ENCODE measurements at regions not wholly inside any gene's neighbourhood (a gene's known extent, or its start where the extent isn't known, plus 50 kb on each side); places are given as distances from the start of the nearest gene placed in this dataset.

DNA sequence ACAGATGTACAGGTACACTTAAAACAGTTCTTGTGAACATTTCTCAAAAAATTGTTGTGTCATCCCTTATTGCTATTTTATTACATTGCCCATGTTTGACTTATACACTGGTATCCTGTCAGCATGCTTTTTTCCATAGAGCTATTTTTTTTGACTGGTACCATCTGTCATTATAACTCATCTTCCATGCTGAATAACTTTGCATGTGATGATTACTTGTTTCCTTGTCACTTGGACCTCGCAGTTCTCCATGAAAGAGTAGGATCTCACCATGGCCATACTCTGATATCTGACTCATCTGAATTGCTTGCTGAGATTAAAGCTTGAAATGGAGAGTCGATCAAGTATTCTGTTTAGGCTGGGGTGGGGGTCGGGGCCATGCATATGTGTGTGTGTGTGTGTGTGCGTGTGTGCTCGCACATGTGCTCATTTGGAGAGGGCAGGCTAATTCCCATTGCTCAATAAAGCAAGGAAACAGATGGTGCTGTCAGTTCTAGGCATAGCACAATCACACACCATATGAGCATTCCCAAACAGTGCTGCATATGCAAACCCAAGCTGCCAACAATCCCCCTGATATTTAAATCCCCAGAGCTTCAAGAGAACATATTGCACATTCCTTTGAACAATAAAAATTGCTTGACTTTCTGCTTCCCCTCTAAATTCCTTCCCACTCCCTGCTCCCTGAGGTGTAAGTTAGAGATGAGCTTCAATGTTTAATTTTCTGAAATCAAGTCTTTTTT lies 62.9 kb downstream of the NHLRC3 start:
- no peak for DNase-seq

DNA sequence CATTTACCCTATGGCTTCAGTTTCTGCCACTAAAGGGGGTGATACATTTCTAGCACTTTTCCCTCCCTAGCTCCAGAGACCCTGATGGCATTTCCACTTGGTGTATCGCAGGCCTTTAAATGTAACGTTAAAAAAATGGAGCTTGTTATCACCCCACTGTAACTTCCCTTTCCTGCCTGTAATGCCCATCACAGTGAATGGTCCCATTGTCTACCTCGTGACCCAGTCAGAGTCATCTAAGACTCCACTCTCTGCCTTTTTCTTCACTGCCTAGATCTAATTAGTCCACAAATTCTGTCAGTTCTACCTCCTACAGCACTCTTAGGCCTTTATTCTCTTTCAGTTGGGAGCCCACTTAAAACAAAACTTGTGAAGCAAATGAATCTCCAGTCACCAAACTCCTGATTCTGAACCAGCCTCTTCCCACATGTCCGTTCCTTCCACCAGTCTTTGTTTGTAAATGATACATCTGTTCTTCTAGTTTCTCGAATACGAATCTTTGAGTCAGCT lies 64.8 kb downstream of the NHLRC3 start:
- no peak for DNase-seq

DNA sequence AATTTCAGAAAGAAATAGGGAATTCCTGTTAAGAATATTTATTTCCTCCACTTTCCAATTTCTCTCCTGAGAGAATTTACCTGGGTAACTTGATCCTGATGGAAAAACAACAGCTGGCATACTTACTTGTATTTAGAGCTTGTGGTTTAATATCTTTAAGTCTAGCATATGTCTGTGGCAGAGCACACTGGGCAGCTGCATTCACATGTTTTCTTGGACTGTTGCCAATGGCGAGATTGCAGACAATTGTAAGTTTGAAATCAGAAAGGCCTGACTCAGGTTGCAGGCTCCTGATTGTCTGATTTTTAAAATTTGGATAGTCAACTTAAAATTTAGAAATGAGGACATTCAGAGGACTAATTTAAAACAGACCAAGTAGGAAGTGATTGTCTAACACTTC lies 66.9 kb downstream of the NHLRC3 start:
- DNase-seq, result no peak

DNA sequence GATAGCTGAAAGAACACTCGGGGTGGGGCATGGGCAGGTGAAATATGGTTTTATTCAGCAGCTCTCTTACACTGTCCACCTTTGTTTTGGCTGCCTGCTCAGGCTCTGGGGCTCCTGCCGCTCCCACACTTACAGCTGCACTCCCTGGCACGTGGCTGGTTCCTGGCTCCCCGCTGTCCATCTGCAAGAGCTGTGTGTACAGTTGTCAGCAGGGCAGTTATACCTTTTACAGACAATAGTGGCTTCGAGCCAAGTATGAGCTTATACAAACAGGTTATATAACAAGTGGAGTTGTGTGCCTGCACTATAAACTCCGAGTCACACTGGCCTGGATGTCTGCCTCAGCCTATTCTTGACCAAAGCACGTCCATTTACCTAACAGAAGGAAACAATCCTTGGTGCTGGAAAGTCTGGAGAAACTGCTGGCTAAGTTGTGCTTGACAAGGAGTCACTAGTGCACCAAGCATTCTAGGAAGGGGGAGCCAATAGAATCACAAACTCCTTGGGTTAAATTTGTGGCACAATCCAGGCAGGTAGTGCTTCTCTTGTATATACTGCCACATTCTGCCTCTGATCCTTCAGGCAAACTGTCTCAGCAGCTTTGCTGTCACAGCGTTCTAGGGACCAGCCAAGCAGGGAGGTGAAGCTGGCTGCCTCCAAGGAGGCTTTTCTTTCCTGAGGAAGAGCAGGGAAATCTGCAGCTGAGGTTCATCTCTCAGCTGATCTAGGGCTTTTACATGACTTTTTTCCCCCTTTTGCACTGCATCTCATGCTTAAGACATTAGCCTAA lies 68.2 kb downstream of the NHLRC3 start:
- DNase-seq, result no peak

DNA sequence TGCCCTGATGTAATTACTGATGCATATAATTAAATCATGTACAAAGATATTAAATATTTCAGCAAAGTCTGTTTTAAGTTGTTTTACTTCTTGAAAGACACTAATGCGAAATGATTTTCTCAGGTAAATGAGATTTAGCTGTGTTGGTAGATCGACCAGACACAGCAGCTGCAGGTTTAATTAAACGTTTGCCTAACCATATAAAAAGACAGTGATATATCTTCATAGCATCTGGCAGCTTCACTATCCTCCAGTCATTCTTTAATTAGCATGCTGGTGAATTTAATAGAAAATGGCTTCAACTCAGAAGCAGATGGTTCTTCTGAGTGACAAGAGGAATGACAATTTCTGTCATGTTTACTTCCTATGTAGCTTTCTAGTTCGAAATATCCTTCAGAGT lies 69.3 kb downstream of the NHLRC3 start:
- DNase-seq, result no peak

DNA sequence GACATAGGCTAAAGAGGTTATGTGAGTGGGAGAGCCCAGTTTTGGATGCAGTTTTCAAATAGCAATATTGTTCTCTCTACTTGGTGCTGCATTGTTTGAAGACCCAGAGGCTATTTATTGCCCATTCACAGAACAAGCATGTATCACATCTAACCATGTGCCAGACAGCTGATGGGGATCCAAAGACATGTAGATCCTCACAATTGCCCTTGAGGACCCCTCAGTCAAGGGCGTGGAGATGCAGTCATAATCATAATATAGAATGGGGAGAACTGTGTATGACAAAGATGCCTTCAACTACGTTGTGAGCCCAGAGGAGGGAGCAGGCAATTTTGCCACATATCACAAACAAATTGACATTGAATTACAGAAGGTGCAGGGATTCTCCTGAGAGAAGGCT lies 70.5 kb downstream of the NHLRC3 start:
- DNase-seq, result no peak

DNA sequence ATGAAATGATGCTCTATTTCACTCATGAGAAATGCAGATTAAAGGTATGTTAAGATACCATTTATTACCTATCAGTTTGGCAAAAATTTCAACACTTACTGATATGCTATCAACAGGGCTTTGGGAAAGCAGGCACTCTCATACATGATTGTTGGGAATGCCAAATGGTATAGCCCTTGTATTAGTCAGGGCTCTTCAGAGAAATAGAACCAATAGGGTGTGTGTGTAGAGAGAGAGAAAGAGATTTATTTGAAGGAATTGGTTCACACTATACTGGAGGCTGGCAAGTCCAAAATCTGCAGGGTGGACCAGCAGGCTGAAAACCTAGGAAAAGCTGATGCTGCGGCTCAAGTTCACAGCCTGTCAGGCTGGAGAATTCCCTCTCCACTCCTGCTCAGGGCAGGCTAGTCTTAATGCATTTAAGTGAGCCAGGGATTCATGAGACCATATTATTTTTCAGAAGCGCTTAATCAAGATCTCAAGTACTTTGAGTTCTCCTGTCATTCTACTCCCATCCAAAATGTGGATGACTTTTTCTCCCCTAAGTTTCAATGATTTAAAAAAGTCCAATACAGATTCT lies 72.4 kb downstream of the NHLRC3 start:
- no peak for DNase-seq

DNA sequence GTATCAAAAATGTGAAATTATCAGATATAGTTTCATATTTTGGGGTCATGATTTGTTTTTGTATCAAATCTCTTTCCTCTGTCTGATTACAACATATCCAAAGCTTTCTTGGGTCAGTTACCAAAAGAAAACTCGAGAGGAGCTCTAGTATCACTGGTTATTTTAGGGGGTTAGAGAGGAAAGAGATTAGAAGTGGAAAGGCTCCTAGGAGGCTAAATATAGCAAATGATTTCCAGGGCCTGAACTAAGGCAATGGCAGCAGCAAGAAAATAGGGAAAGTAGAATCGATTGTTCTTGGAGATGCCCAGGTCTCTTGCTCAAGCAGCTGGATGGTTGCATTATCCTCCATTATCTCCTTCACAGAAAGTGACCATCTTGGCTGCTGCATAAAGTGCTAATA lies 72.9 kb downstream of the NHLRC3 start:
- no peak for DNase-seq

DNA sequence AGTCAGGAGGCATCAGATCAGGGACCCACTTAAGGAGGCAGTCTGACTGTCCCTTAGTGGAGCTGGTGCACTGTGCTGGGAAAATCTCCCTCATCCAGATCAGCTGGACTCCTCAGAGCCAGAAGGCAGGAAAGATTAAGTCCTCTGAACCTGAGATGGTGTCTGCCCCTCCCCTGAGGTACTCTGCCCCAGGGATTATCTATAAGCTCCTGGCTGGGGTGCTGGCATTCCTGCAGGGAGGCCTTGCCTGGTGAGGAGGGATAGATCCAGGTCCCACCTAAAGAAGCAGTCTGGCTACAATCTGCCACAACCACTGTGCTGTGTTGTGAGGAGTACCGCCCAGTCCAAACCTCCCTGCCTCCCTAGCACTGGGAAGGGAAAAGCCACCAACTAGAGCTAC lies 81.2 kb downstream of the NHLRC3 start:
- DNase-seq, result no peak

DNA sequence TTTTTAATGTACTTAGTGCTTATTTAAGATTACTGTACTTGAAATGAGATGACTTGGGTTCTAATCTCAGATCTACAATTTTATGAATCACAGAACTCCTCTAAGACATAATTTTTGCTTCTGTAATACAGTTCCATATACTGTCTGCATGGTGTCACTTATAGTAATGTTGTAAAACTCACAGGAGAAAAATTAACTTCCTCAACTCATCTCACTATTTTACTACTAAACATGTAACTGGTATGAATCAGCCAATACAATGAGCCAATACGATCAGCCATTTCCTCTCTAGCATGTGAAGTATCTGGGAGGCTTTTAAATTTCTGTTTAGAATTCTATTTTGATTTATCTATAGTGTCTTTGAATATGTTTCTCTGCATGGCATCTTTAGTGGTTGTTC lies 85.3 kb downstream of the NHLRC3 start:
- no peak for DNase-seq

DNA sequence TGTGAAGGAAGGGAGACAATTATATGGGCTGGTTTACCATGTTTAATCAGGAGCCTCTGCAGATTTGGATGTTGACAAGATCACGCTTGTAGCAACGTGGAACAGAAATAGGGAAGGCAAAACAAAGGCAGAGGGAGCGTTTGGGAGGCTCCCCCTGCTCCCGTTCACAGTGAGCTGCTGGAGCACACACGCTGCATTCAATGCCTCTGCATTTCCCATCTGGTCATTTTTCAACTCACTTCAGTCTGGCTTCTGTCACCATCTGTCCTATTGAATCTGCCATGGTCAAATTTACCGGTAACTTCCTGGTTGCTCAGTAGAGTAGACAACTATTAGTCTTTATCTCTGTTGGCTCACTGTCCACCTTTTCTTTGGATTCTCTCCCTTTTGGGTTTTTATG lies 91.0 kb downstream of the NHLRC3 start:
- DNase-seq, result no peak

DNA sequence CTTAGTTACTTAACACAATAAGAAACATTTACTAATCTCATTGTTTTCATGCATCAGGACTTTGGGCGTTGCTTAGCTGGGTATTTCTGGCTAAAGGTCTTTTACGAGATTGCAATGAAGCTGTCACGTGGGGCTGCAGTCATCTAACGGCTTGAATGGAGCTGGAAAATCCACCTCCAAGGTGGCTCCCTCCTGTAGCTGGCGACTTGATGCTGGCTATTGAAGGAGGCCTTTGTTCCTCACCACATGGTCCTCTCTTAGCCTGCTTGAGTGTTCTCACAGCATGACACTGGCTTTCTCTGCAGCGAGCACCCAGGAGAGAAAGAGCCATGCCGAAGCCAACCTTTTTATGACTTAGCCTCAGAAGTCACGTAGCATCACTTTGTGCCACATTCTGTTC lies 92.0 kb downstream of the NHLRC3 start:
- DNase-seq, result no peak

DNA sequence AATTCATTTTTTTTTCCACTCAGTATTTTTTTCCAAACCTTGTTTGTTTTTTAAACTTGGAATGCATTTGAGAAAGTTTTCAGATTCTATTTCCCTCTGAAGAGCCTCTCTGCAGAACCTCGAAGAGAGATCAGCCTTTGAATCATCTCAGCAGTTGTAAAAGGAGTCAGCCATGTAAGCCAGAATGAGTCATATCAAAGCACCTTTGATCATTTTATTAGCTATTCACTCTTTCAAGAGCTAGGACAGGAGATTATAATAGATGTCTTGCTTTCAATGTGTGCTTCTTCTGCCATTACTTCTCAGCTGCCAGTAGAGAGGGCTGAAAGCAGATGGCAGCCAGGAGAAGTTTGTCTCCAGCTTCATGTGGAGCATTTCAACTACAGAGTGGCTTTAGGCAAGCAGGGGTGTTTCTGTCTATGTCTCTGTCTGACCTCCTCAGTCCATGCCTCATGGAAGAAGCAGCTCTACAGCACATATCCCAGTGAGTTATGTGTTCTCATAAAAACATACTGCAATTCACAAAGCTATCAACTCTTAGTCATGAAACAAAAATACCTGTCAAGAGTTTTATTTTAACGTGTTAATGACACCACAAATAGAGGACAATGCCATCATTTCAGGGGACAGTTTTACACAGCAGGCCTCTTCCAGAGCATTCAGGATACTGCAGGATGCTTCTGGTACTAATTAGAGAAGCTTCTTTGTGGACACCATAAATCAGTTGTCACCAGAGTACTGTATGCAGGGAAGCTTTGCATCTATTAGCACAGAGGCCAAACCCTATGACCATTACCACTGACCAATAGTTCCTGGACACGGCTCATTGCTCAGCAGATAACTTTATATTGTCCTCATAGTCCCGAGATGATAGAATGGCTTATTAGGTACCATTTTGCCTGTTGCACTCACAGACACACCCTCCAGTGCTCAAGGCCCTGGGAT lies 94.3 kb downstream of the NHLRC3 start:
- no peak for DNase-seq

DNA sequence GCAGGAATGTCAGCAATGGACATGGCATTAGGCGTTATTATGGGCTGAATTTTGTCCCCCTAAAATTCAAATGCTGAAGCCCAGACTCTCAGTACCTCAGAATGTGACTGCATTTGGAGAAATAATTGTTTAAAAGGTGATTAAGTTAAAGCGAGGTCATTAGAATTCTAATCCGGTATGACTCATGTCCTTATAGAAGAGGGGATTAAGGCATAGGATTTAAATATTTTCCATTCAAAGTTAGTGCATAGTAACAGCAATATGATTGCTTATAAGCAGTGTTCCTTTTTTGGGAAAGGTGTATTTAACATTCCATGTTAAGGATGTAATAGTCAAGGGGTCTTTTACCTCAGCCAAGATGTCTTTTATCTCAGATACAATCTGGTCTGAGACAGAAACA lies 95.5 kb downstream of the NHLRC3 start:
- no peak for DNase-seq

DNA sequence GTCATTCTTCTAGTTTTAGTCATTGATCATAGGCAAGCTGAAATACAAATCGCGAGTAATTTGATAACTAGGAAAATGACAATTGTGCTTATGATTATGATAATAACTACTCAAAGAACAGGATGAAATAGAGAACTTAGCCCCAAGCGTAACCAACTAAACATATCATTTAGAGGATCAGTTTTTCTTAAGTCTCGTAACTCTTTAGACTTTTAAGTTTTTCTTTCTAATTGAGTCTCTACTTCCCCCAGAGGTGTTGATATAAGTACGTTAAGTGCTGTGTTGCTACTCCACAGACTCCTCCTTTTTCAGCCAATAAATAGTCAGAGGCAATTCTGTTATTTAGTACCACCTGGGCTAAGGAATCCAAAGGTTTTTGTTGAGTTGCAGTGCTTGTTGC lies 96.3 kb downstream of the NHLRC3 start:
- DNase-seq, result no peak

DNA sequence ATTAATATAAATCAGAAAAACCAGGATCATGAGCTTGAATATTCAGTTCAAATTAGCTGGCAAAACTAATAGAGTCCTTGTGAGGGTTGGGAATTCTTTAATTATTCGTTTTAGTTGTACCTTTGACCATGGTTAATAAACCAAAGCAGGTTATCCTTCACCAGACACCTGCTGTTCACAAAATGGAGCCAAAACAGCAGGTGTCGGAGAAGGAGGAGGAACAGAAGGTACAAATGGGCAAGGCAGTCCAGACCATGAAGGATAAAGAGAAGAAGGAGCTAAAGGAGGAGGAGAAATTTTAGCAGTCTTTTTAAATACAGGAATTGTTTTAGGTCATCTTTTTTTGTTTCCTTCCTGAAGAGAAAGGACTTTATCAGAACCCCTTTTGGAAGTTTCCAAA lies 106.1 kb downstream of the NHLRC3 start:
- no peak for DNase-seq

DNA sequence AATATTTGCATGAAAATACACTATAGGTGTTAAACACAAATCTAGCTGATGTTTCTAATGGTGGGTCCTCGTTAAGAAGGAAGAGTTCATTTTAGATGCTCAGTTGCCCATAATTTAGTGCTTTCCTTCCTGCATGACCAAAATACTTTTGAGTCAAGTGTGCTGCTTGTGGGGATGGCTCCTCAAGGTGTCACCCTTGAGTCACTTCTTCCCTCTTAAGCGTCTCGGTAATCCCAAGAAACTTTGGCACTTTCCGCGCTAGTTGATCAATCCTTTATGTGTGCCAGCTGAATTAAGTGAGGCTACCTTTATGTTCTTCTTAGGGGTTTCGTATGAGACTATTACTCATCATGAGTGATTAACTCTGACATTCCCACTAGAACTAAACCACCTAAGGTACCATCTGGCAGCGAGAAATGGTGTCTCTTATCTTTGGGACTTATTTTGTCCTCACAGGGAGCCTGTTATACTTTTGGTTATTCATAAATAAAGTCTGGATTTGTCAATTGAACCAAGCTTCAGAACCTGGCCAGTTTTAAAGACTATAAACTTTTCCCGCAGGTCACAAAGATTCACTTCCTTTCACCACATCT lies 106.8 kb downstream of the NHLRC3 start:
- DNase-seq, result peak; percentile 26 to 31

DNA sequence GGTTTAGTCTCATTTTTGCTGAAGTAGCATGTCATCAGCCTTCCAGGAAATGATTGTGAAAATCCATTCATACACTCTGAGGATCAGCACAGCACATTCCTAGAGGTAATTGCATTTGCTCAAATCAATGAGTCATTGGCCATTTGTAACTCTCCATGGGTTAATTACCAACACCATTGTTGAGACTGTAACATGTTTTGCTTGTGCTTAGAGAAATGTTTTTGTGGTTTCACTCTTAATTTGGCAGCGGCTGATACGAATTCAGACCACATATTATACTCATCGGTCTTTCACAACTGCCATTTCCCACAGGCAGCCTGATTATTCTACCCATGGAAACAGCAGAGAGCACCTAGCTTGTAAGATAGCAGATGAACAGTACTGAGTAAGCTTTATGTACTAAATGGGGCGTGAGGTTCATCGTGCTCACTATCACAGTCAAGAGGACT lies 110.3 kb downstream of the NHLRC3 start:
- DNase-seq, result no peak

DNA sequence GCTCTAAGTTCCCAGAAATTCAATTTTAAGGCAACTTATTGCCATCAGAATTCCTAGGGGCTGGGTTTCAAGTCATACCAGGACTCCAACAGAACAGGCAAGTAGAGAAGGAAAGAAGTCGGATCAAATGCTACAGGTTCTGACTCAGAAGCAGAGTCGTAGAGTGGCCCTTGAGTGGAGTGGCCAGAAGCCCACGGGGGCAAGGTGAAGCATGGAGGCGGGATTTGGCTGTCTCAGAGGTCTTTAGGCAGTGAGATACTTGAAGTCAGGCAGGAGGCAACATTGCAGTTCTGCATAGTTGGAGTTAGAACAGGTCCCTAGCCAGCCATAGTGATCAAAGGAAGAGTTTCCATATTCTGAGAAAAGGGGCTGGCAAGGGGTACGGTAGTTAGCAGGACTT lies 111.6 kb downstream of the NHLRC3 start:
- no peak for DNase-seq

DNA sequence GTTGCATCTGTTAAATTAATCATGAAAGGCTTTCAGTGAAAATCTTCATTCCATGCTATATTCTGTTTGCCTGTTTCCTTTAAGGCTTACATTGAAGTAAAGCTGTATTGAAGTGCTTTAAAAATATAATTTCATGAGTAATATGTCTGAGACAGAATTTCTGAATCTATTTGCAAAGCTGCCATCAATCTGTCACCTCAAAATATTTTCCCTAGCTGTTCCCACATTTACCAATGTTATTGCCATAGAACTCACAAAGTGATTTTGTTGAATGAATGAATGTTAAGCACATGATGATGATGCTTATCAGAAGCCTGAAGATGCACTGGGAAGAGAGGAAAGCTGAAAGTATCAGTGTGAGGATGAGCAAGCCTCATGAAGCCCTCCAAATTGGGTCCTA lies 115.8 kb downstream of the NHLRC3 start:
- DNase-seq, result no peak

DNA sequence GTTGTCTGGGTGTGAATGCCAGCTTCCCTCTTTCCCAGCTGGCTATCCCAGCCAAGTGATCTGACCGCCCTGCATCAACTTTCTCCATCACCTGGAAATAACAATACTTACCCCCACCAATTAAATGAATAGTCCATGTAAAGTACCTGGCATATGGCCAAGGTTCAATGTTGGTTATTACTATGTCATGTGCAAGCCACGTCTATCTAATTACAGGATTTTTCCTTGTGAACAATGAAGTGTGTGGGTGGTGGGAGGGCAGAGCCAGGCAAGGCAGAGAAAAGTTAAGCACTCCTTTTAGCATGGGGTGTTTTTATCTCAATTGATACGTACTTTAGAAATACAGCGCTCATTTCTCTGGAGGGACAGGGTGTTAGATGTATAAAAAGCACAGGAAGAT lies 121.1 kb downstream of the NHLRC3 start:
- no peak for DNase-seq

DNA sequence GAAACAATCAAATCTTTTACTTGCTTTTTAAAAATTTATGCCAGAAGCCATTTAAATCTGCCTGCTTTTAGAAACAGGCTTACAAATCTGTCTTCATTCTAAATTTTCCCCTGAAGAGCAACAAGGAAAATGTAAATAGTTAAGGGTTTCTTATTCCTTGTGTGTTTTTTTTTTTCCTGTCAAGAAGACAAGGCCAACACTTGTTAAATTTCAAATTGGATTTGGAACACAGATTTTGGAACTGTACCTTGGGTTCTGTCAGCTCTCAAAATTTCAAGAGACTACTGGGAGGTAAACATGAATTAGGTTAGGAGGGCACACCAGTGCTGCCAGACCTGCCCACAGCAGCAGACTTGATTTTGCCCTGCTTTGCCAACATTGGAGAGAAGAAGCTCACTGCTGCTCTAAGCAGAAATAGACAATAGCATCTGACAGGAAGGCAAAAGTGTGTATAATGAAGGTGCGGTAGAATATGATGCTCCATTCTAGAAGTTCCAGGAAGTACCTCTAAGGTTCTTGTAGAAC lies 121.7 kb downstream of the NHLRC3 start:
- no peak for DNase-seq

Data from stimulated activated CD4-positive, alpha-beta T cell treated with anti-CD3 and anti-CD28 coated beads, Interleukin-2, amount 100 ng/mL, for 24 hours (primary cell).